ENCODE measurements at regions not wholly inside any gene's neighbourhood (a gene's known extent, or its start where the extent isn't known, plus 50 kb on each side); places are given as distances from the start of the nearest gene placed in this dataset.

- TF ChIP-seq CTCF (IDR thresholded peaks at IDR 0.05) (no peak), POLR2A (IDR thresholded peaks at IDR 0.05) (no peak)
These were observed 243.9 kb downstream of the FAM43A start for GRCh38 chr3:194929578-194929960.

All from testis (tissue), 2 donors.